HG03558 (cell line): ENCODE measurements at regions not wholly inside any gene's neighbourhood (a gene's known extent, or its start where the extent isn't known, plus 50 kb on each side); places are given as distances from the start of the nearest gene placed in this dataset.

Source experiments
- ATAC-seq: cut with Tn5 transposase; IDR thresholded peaks from one replicate; pipeline ENCODE4 v1.9.1; 2021; ENCODE audit warnings: moderate number of reproducible peaks; ENCODE audit not compliant: unreplicated experiment; ENCODE audit errors: extremely low read depth

- ATAC-seq = no peak
Measured at GRCh38 chr2:184540246-184540789, 58.0 kb upstream of the ZNF804A start.

DNA sequence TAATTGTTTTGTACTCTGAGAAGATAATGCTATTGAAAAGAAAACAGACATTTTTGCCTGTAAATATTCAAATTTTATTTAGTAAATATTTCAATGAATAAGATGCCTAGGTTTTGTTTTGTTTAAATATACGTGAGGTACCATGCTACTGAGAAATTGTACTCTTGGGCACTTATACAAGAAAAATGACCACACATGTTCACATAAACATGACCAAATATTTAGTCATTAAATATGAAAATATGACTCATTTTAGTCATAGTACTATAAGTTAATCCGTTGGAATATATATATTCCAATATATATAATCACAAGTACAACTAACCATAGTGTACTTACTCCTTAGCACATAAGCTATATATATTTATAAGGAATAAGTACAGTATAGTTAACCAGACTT lies 56.7 kb upstream of the ZNF804A start:
- ATAC-seq = no peak

DNA sequence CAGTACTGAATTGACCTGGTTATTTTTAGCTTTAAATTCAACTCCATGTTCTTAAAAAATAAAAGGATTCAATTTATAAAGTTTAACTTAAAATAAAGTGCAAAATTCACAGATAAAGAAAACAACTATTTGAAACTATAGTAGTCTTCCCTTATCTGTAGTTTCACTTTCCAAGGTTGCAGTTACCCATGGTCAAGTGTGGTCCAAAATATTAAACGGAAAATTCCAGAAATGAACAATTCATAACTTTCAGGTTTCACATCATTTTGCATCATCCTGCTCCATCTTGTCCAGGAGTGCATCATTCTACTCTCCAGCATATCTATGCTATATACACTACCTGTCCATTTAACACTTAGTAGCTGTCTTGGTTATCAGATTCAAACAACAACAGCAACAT lies 54.5 kb upstream of the ZNF804A start:
- no peak for ATAC-seq
